ENCODE measurements at regions not wholly inside any gene's neighbourhood (a gene's known extent, or its start where the extent isn't known, plus 50 kb on each side); places are given as distances from the start of the nearest gene placed in this dataset.

- Mint-ChIP-seq H3K27me3 (ENCODE audit: unreplicated experiment) (no peaks in the 10 kb centered on the region), H3K36me3 (ENCODE audit: insufficient read depth, unreplicated experiment) (no peaks in the 10 kb centered on the region), H3K9me3 (ENCODE audit: low read depth, unreplicated experiment) (peaks cover 14% of the 10 kb centered on the region), H3K4me3 (ENCODE audit: low read depth, unreplicated experiment) (no peak overlapping the region), H3K4me1 (ENCODE audit: low read depth, unreplicated experiment) (no peaks in the 10 kb centered on the region), H3K27ac (ENCODE audit: unreplicated experiment) (no peak overlapping the region)
- BruUV-seq (replicated peaks): no TSS peak
- intact Hi-C loops (cut with micrococcal nuclease; ENCODE audit: unreplicated experiment): no loop called here
- TF ChIP-seq CTCF (IDR thresholded peaks at IDR 0.05; ENCODE audit: unreplicated experiment): no peak
- DNase-seq: no peak
- CTCF ChIA-PET: no interaction called here
Measured at GRCh38 chr19:23526302-23526701, 131.0 kb upstream of the ZNF91 start.

- no peak overlapping the region for H3K27ac Mint-ChIP-seq (ENCODE audit: unreplicated experiment)
- H3K36me3 Mint-ChIP-seq (ENCODE audit: insufficient read depth, unreplicated experiment): no peaks in the 10 kb centered on the region
- DNase-seq: no peak
- CTCF ChIA-PET: no interaction called here
- no peak overlapping the region for H3K4me3 Mint-ChIP-seq (ENCODE audit: low read depth, unreplicated experiment)
- no peaks in the 10 kb centered on the region for H3K4me1 Mint-ChIP-seq (ENCODE audit: low read depth, unreplicated experiment)
- no peaks in the 10 kb centered on the region for H3K27me3 Mint-ChIP-seq (ENCODE audit: unreplicated experiment)
- no peak for TF ChIP-seq CTCF (IDR thresholded peaks at IDR 0.05; ENCODE audit: unreplicated experiment)
- no TSS peak for BruUV-seq (replicated peaks)
- intact Hi-C loops (cut with micrococcal nuclease; ENCODE audit: unreplicated experiment): no loop called here
- H3K9me3 Mint-ChIP-seq (ENCODE audit: low read depth, unreplicated experiment): peaks cover 16% of the 10 kb centered on the region
Measured at GRCh38 chr19:23525276-23525852, 130.1 kb upstream of the ZNF91 start.

GRCh38 chr19:23523863-23524262, 128.6 kb upstream of the ZNF91 start:
- CTCF ChIA-PET: no interaction called here
- TF ChIP-seq CTCF (IDR thresholded peaks at IDR 0.05; ENCODE audit: unreplicated experiment): no peak
- intact Hi-C loops (cut with micrococcal nuclease; ENCODE audit: unreplicated experiment): no loop called here
- BruUV-seq (replicated peaks): no TSS peak
- no peak for DNase-seq
- H3K36me3 Mint-ChIP-seq (ENCODE audit: insufficient read depth, unreplicated experiment): no peaks in the 10 kb centered on the region
- peaks cover 14% of the 10 kb centered on the region for H3K9me3 Mint-ChIP-seq (ENCODE audit: low read depth, unreplicated experiment)
- H3K4me3 Mint-ChIP-seq (ENCODE audit: low read depth, unreplicated experiment): no peak overlapping the region
- no peaks in the 10 kb centered on the region for H3K27me3 Mint-ChIP-seq (ENCODE audit: unreplicated experiment)
- no peaks in the 10 kb centered on the region for H3K4me1 Mint-ChIP-seq (ENCODE audit: low read depth, unreplicated experiment)
- no peak overlapping the region for H3K27ac Mint-ChIP-seq (ENCODE audit: unreplicated experiment)

- no peak overlapping the region for H3K27ac Mint-ChIP-seq (ENCODE audit: unreplicated experiment)
- DNase-seq: no peak
- CTCF ChIA-PET: no interaction called here
- H3K27me3 Mint-ChIP-seq (ENCODE audit: unreplicated experiment): no peaks in the 10 kb centered on the region
- BruUV-seq (replicated peaks): no TSS peak
- H3K36me3 Mint-ChIP-seq (ENCODE audit: insufficient read depth, unreplicated experiment): no peaks in the 10 kb centered on the region
- no peak overlapping the region for H3K4me3 Mint-ChIP-seq (ENCODE audit: low read depth, unreplicated experiment)
- H3K4me1 Mint-ChIP-seq (ENCODE audit: low read depth, unreplicated experiment): no peaks in the 10 kb centered on the region
- intact Hi-C loops (cut with micrococcal nuclease; ENCODE audit: unreplicated experiment): no loop called here
- peaks cover 15% of the 10 kb centered on the region for H3K9me3 Mint-ChIP-seq (ENCODE audit: low read depth, unreplicated experiment)
- TF ChIP-seq CTCF (IDR thresholded peaks at IDR 0.05; ENCODE audit: unreplicated experiment): no peak
Measured at GRCh38 chr19:23522431-23522830, 127.2 kb upstream of the ZNF91 start.
